ENCODE measurements at regions not wholly inside any gene's neighbourhood (a gene's known extent, or its start where the extent isn't known, plus 50 kb on each side); places are given as distances from the start of the nearest gene placed in this dataset.
"Not testable (repeated sequence)": the region's sequence is repeated elsewhere in the genome, so short reads cannot be mapped to it uniquely, and the experiment has no call there.

DNA sequence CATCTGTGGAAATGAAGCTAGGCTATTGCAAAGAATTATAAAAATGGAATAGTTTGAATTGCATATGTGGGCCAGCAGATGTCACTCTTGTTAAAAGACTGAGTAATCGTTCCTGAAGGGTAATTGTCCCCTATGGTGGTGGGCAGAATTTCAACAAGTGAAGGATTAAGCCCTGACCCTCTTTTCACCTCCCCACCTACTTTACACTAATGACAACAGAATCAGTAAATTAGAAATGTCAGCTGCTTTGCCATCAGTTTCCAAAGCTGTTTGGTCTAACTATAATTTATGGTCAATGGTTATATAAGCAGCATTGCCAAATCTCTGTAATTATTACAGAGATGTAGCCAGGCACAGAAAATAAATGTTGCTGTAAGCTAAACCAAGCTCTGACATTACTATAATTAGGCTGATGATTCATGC, 898.6 kb downstream of the AMY1C start:
- H3K4me3 ChIP-seq (ENCODE audit: low read length): no peak overlapping the region
- H2AFZ ChIP-seq (ENCODE audit: low read depth, low read length): 0 out of 2 replicates have a peak overlapping the region, but pooled peaks have one; percentile 19
- peaks cover 18% of the 10 kb centered on the region for H3K4me1 ChIP-seq (ENCODE audit: low read length)
- H4K20me1 ChIP-seq (ENCODE audit: insufficient read depth, low read length): no peaks in the 10 kb centered on the region
- H3K27ac ChIP-seq (ENCODE audit: low read length): no peak overlapping the region
- H3K9ac ChIP-seq (ENCODE audit: low read length): no peak overlapping the region
- H3K9me3 ChIP-seq (ENCODE audit: insufficient read depth, low read length): no peaks in the 10 kb centered on the region
- H3K36me3 ChIP-seq (replicated peaks; ENCODE audit: low read depth, low read length): no peaks in the 10 kb centered on the region
- TF ChIP-seq EZH2phosphoT487 (IDR thresholded peaks at IDR 0.05; ENCODE audit: low read depth): no peak
- TF ChIP-seq, protein P1, sequence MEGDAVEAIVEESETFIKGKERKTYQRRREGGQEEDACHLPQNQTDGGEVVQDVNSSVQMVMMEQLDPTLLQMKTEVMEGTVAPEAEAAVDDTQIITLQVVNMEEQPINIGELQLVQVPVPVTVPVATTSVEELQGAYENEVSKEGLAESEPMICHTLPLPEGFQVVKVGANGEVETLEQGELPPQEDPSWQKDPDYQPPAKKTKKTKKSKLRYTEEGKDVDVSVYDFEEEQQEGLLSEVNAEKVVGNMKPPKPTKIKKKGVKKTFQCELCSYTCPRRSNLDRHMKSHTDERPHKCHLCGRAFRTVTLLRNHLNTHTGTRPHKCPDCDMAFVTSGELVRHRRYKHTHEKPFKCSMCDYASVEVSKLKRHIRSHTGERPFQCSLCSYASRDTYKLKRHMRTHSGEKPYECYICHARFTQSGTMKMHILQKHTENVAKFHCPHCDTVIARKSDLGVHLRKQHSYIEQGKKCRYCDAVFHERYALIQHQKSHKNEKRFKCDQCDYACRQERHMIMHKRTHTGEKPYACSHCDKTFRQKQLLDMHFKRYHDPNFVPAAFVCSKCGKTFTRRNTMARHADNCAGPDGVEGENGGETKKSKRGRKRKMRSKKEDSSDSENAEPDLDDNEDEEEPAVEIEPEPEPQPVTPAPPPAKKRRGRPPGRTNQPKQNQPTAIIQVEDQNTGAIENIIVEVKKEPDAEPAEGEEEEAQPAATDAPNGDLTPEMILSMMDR (IDR thresholded peaks at IDR 0.05; ENCODE audit: low read depth, low read length): peak; percentile 69
- H3K27me3 ChIP-seq (ENCODE audit: low read depth, low read length): no peaks in the 10 kb centered on the region
- H3K79me2 ChIP-seq (ENCODE audit: low read length): no peaks in the 10 kb centered on the region
- H3K4me2 ChIP-seq (ENCODE audit: low read length): no peak overlapping the region

DNA sequence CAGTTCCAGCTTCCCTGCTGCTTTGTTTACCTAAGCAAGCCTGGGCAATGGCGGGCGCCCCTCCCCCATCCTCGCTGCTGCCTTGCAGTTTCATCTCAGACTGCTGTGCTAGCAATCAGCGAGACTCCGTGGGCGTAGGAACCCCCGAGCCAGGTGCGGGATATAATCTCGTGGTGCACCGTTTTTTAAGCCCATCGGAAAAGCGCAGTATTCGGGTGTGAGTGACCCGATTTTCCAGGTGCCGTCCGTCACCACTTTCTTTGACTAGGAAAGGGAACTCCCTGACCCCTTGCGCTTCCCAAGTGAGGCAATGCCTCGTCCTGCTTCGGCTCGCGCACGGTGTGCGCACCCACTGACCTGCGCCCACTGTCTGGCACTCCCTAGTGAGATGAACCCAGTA, 914.7 kb downstream of the AMY1C start:
- H3K4me2 ChIP-seq (ENCODE audit: low read length); H4K20me1 ChIP-seq (ENCODE audit: insufficient read depth, low read length); H3K79me2 ChIP-seq (ENCODE audit: low read length); H3K27ac ChIP-seq (ENCODE audit: low read length); H3K27me3 ChIP-seq (ENCODE audit: low read depth, low read length); H2AFZ ChIP-seq (ENCODE audit: low read depth, low read length); H3K36me3 ChIP-seq (replicated peaks; ENCODE audit: low read depth, low read length); H3K9ac ChIP-seq (ENCODE audit: low read length); H3K9me3 ChIP-seq (ENCODE audit: insufficient read depth, low read length); H3K4me3 ChIP-seq (ENCODE audit: low read length): not testable (repeated sequence)
- peaks cover 18% of the 10 kb centered on the region for H3K4me1 ChIP-seq (ENCODE audit: low read length)

DNA sequence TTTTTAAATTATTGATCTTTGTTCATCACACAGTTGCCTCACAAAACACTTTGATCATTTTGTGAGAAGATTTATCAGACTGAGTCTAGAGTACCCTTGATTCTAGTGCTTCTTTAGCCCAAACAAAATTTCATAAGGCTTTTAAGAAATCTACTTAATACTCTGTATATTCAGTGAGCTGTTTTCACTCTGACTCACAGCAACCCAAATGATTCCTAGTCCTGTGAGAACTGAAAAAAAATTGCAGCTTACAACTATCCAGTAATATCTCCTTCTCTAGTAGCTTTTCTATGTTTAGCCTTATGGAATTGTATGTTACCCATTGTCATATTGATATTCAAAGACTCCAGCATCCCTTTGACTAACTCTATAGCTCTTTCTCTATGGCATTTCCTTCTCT, 915.6 kb downstream of the AMY1C start:
- H3K4me3 ChIP-seq (ENCODE audit: low read length): no peak overlapping the region
- no peak overlapping the region for H3K9ac ChIP-seq (ENCODE audit: low read length)
- H2AFZ ChIP-seq (ENCODE audit: low read depth, low read length): no peak overlapping the region
- H3K4me1 ChIP-seq (ENCODE audit: low read length): peaks cover 18% of the 10 kb centered on the region
- H3K27me3 ChIP-seq (ENCODE audit: low read depth, low read length): no peaks in the 10 kb centered on the region
- H3K27ac ChIP-seq (ENCODE audit: low read length): no peak overlapping the region
- no peaks in the 10 kb centered on the region for H3K9me3 ChIP-seq (ENCODE audit: insufficient read depth, low read length)
- no peaks in the 10 kb centered on the region for H3K79me2 ChIP-seq (ENCODE audit: low read length)
- TF ChIP-seq, protein P1 (IDR thresholded peaks at IDR 0.05; ENCODE audit: low read depth, low read length): no peak
- TF ChIP-seq EZH2phosphoT487 (IDR thresholded peaks at IDR 0.05; ENCODE audit: low read depth): no peak
- no peaks in the 10 kb centered on the region for H3K36me3 ChIP-seq (replicated peaks; ENCODE audit: low read depth, low read length)
- no peaks in the 10 kb centered on the region for H4K20me1 ChIP-seq (ENCODE audit: insufficient read depth, low read length)
- peak overlapping the region; percentile 34 for H3K4me2 ChIP-seq (ENCODE audit: low read length)

DNA sequence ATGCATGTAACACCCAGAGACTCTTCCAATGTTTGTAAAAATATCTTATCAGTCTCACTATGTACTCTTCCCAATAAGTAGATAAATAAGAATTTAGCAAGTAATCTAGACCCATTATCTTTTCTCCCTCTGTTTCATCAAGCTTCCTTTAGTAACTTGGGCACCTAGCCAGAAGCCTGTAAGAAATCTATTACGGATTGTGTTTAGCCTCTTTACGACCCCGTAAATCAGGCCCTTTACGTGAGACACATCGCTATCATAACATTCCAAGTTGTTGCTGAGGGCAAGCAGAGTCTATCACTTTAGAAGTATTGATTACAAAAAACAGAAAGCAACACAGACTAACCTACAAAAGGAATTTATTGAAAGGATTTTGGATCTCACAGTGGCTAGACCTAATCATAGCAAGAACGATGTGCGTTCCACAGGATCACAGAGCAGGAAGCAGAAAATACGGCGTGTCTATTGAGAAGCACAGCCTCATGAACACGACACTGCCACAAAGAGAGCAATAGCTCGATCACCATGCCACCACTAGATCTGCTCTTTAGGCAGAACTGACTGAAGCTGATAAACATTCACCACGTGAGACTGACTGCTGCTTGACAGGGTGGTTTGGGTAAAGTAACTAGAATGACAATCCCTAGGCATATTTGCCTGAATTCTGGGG, 922.1 kb downstream of the AMY1C start:
- Histone ChIP-seq H4K20me1 (ENCODE audit: insufficient read depth, low read length) (no peaks in the 10 kb centered on the region), H2AFZ (ENCODE audit: low read depth, low read length) (no peak overlapping the region), H3K9me3 (ENCODE audit: insufficient read depth, low read length) (no peaks in the 10 kb centered on the region), H3K4me3 (ENCODE audit: low read length) (no peak overlapping the region), H3K9ac (ENCODE audit: low read length) (no peak overlapping the region), H3K36me3 (replicated peaks; ENCODE audit: low read depth, low read length) (no peaks in the 10 kb centered on the region), H3K27ac (ENCODE audit: low read length) (no peak overlapping the region), H3K4me2 (ENCODE audit: low read length) (no peak overlapping the region), H3K27me3 (ENCODE audit: low read depth, low read length) (no peaks in the 10 kb centered on the region), H3K4me1 (ENCODE audit: low read length) (no peaks in the 10 kb centered on the region), H3K79me2 (ENCODE audit: low read length) (no peaks in the 10 kb centered on the region)
- no peak for TF ChIP-seq EZH2phosphoT487 (IDR thresholded peaks at IDR 0.05; ENCODE audit: low read depth)
- TF ChIP-seq, protein P1 (IDR thresholded peaks at IDR 0.05; ENCODE audit: low read depth, low read length): no peak

Data from OCI-LY3 (cell line).